ENCODE measurements at regions not wholly inside any gene's neighbourhood (a gene's known extent, or its start where the extent isn't known, plus 50 kb on each side); places are given as distances from the start of the nearest gene placed in this dataset.

GRCh38 chr3:24929521-24929920, 434.9 kb upstream of the THRB start:
- no peak for TF ChIP-seq CTCF (IDR thresholded peaks at IDR 0.05)
- TF ChIP-seq POLR2A (IDR thresholded peaks at IDR 0.05), result no peak
